Neural cell (in vitro differentiated cells): ENCODE measurements at regions not wholly inside any gene's neighbourhood (a gene's known extent, or its start where the extent isn't known, plus 50 kb on each side); places are given as distances from the start of the nearest gene placed in this dataset.

Source experiments
- POLR2AphosphoS5 ChIP-seq: IDR thresholded peaks from 2 replicates; pipeline ENCODE4 v1.6.1; 2012
- REST ChIP-seq: IDR thresholded peaks from 2 replicates; pipeline ENCODE4 v1.6.1; 2012; ENCODE audit warnings: borderline replicate concordance
- TF ChIP-seq, protein P1 (sequence below): fragments of 450-650 bp; IDR thresholded peaks from 2 replicates; pipeline ENCODE4 v1.5.1; 2014; ENCODE audit warnings: antibody characterized with exemption, mild to moderate bottlenecking, moderate library complexity; ENCODE audit not compliant: poor library complexity, severe bottlenecking

DNA sequence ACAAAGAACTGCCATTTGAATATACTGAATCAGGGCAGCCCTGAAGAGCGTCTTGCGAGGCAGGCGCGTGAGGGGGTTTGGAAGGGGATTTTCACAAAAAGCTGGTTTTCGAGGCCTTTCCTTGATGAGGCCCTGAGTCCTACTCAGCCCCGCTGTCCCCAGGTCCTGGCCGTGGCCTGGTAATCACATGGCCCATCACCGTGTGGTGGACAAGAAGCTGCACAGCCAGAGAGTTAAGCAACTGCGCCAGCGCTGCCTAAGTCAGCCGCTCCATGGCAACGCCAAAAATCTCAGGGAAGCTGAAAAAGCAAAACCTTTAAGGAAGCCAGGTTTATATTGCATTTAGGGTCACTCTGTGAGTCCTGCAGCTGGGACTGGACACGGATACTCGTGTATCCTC, 341.2 kb upstream of the MYT1L start:
- TF ChIP-seq, protein P1, sequence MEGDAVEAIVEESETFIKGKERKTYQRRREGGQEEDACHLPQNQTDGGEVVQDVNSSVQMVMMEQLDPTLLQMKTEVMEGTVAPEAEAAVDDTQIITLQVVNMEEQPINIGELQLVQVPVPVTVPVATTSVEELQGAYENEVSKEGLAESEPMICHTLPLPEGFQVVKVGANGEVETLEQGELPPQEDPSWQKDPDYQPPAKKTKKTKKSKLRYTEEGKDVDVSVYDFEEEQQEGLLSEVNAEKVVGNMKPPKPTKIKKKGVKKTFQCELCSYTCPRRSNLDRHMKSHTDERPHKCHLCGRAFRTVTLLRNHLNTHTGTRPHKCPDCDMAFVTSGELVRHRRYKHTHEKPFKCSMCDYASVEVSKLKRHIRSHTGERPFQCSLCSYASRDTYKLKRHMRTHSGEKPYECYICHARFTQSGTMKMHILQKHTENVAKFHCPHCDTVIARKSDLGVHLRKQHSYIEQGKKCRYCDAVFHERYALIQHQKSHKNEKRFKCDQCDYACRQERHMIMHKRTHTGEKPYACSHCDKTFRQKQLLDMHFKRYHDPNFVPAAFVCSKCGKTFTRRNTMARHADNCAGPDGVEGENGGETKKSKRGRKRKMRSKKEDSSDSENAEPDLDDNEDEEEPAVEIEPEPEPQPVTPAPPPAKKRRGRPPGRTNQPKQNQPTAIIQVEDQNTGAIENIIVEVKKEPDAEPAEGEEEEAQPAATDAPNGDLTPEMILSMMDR = no peak
- TF ChIP-seq POLR2AphosphoS5 (no peak), REST (no peak)
